ENCODE measurements at regions not wholly inside any gene's neighbourhood (a gene's known extent, or its start where the extent isn't known, plus 50 kb on each side); places are given as distances from the start of the nearest gene placed in this dataset.

- Histone ChIP-seq H3K14ac (ENCODE audit: low read length in 2 of 2) (no peak overlapping the region), H2AK5ac (ENCODE audit: low read length, severe bottlenecking) (no peak overlapping the region), H3K23ac (ENCODE audit: low read length in 2 of 2) (no peak overlapping the region), H2AFZ (ENCODE audit: low read depth, low read length) (no peak overlapping the region), H4K91ac (ENCODE audit: low read length) (no peak overlapping the region), H3K4ac (ENCODE audit: low read depth in 1 of 2, low read length in 2 of 2) (no peak overlapping the region), H3K4me2 (ENCODE audit: low read length, poor library complexity, severe bottlenecking) (no peak overlapping the region), H3K9me3 (ENCODE audit: control insufficient read depth, low read length) (peaks cover 19% of the 10 kb centered on the region), H3K9ac (ENCODE audit: low read length) (no peak overlapping the region), H3K18ac (ENCODE audit: low read depth in 1 of 2, low read length in 2 of 2) (no peak overlapping the region), H2BK12ac (ENCODE audit: low read length in 2 of 2) (no peak overlapping the region), H3K27me3 (ENCODE audit: control insufficient read depth in 1 of 2, insufficient read depth in 1 of 2, low read length in 2 of 2) (no peaks in the 10 kb centered on the region), H4K8ac (ENCODE audit: low read length) (no peak overlapping the region), H3K36me3 (ENCODE audit: control insufficient read depth in 1 of 2, insufficient read depth in 2 of 2, low read depth in 1 of 2, low read length in 2 of 2) (no peaks in the 10 kb centered on the region), H2BK120ac (ENCODE audit: low read depth, low read length) (no peak overlapping the region), H3K4me1 (ENCODE audit: control insufficient read depth, insufficient read depth, low read depth, low read length) (no peaks in the 10 kb centered on the region), H3K79me1 (replicated peaks; ENCODE audit: low read length, poor library complexity, severe bottlenecking) (no peaks in the 10 kb centered on the region), H2BK5ac (ENCODE audit: low read depth, low read length, poor library complexity, severe bottlenecking) (no peak overlapping the region), H3K27ac (ENCODE audit: low read length, poor library complexity, severe bottlenecking) (no peak overlapping the region), H3K4me3 (ENCODE audit: insufficient read depth in 1 of 2, low read depth in 1 of 2, low read length in 2 of 2) (no peak overlapping the region), H2BK15ac (ENCODE audit: low read depth, poor library complexity, severe bottlenecking) (no peak overlapping the region)
- DNase-seq = no peak
- WGBS = no CpG with 5 or more reads among the region's 2 CpGs
Observed at GRCh38 chr9:103707181-103707580, 386.9 kb upstream of the SMC2 start.

- H3K14ac ChIP-seq (ENCODE audit: low read length in 2 of 2) = no peak overlapping the region
- no peak overlapping the region for H3K27ac ChIP-seq (ENCODE audit: low read length, poor library complexity, severe bottlenecking)
- no peak overlapping the region for H3K4me3 ChIP-seq (ENCODE audit: insufficient read depth in 1 of 2, low read depth in 1 of 2, low read length in 2 of 2)
- H3K27me3 ChIP-seq (ENCODE audit: control insufficient read depth in 1 of 2, insufficient read depth in 1 of 2, low read length in 2 of 2) = no peaks in the 10 kb centered on the region
- peaks cover 27% of the 10 kb centered on the region for H3K9me3 ChIP-seq (ENCODE audit: control insufficient read depth, low read length)
- H3K4me2 ChIP-seq (ENCODE audit: low read length, poor library complexity, severe bottlenecking) = no peak overlapping the region
- no peak overlapping the region for H4K8ac ChIP-seq (ENCODE audit: low read length)
- H4K91ac ChIP-seq (ENCODE audit: low read length) = no peak overlapping the region
- H2BK12ac ChIP-seq (ENCODE audit: low read length in 2 of 2) = no peak overlapping the region
- no peak overlapping the region for H3K18ac ChIP-seq (ENCODE audit: low read depth in 1 of 2, low read length in 2 of 2)
- H2AFZ ChIP-seq (ENCODE audit: low read depth, low read length) = no peak overlapping the region
- no peak overlapping the region for H2BK120ac ChIP-seq (ENCODE audit: low read depth, low read length)
- H3K36me3 ChIP-seq (ENCODE audit: control insufficient read depth in 1 of 2, insufficient read depth in 2 of 2, low read depth in 1 of 2, low read length in 2 of 2) = no peaks in the 10 kb centered on the region
- no peaks in the 10 kb centered on the region for H3K4me1 ChIP-seq (ENCODE audit: control insufficient read depth, insufficient read depth, low read depth, low read length)
- H3K23ac ChIP-seq (ENCODE audit: low read length in 2 of 2) = no peak overlapping the region
- H3K4ac ChIP-seq (ENCODE audit: low read depth in 1 of 2, low read length in 2 of 2) = no peak overlapping the region
- no peak overlapping the region for H3K9ac ChIP-seq (ENCODE audit: low read length)
- no peak overlapping the region for H2AK5ac ChIP-seq (ENCODE audit: low read length, severe bottlenecking)
- H2BK15ac ChIP-seq (ENCODE audit: low read depth, poor library complexity, severe bottlenecking) = no peak overlapping the region
- no peak overlapping the region for H2BK5ac ChIP-seq (ENCODE audit: low read depth, low read length, poor library complexity, severe bottlenecking)
- DNase-seq = no peak
- no peaks in the 10 kb centered on the region for H3K79me1 ChIP-seq (replicated peaks; ENCODE audit: low read length, poor library complexity, severe bottlenecking)
Observed at GRCh38 chr9:103709366-103709765, 384.7 kb upstream of the SMC2 start.

DNA sequence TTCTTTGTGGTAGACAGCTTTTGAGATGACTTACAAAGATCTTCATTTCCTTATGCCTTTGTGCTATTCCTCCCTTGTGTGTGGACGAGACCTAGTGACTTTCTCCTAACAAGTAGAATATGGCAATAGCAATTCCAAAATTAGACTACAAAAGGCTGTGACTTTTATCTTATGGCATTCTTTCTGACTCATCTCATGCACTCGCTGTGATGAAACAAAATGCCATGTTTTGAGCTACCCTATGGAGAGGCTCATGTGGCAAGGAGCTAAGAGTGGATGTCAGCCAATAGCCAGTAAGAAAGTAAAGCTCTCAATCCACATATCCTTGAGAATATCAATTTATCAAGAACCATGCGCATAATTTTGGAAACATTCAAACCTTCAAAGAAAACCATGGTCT lies 380.5 kb upstream of the SMC2 start:
- Histone ChIP-seq H3K23ac (ENCODE audit: low read length in 2 of 2) (no peak overlapping the region), H3K18ac (ENCODE audit: low read depth in 1 of 2, low read length in 2 of 2) (no peak overlapping the region), H3K27me3 (ENCODE audit: control insufficient read depth in 1 of 2, insufficient read depth in 1 of 2, low read length in 2 of 2) (no peaks in the 10 kb centered on the region), H2AFZ (ENCODE audit: low read depth, low read length) (no peak overlapping the region), H4K91ac (ENCODE audit: low read length) (no peak overlapping the region), H2BK120ac (ENCODE audit: low read depth, low read length) (no peak overlapping the region), H2BK12ac (ENCODE audit: low read length in 2 of 2) (no peak overlapping the region), H3K4ac (ENCODE audit: low read depth in 1 of 2, low read length in 2 of 2) (no peak overlapping the region), H2BK5ac (ENCODE audit: low read depth, low read length, poor library complexity, severe bottlenecking) (no peak overlapping the region), H2AK5ac (ENCODE audit: low read length, severe bottlenecking) (no peak overlapping the region), H3K4me1 (ENCODE audit: control insufficient read depth, insufficient read depth, low read depth, low read length) (no peaks in the 10 kb centered on the region), H3K4me3 (ENCODE audit: insufficient read depth in 1 of 2, low read depth in 1 of 2, low read length in 2 of 2) (no peak overlapping the region), H2BK15ac (ENCODE audit: low read depth, poor library complexity, severe bottlenecking) (no peak overlapping the region), H3K79me1 (replicated peaks; ENCODE audit: low read length, poor library complexity, severe bottlenecking) (no peaks in the 10 kb centered on the region), H3K9me3 (ENCODE audit: control insufficient read depth, low read length) (peaks cover 23% of the 10 kb centered on the region), H3K36me3 (ENCODE audit: control insufficient read depth in 1 of 2, insufficient read depth in 2 of 2, low read depth in 1 of 2, low read length in 2 of 2) (no peaks in the 10 kb centered on the region), H3K27ac (ENCODE audit: low read length, poor library complexity, severe bottlenecking) (no peak overlapping the region), H4K8ac (ENCODE audit: low read length) (no peak overlapping the region), H3K9ac (ENCODE audit: low read length) (no peak overlapping the region), H3K4me2 (ENCODE audit: low read length, poor library complexity, severe bottlenecking) (no peak overlapping the region), H3K14ac (ENCODE audit: low read length in 2 of 2) (no peak overlapping the region)
- 65% methylated on average over 3 of the region's 3 CpGs for WGBS
- DNase-seq = no peak

DNA sequence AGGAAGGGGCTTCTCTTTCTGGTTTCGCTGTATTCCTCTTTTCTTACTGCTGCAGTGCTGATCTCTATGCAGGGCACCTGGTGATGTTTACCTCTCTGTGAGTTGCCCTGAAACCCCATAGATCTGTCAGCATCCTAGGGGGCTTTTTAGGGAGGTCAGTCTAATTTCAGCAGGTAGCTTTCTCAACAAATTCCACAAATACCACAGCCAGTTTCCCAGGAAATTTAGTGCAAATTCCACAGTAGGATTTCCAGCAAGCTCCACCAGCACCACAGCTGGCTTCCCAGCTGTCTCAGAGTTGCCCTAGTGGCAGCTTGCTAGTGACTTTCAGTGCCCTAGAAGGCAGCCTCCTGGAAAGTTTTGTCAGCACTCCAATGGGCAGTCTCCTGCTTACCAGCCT lies 379.1 kb upstream of the SMC2 start:
- no peak overlapping the region for H3K27ac ChIP-seq (ENCODE audit: low read length, poor library complexity, severe bottlenecking)
- no peak overlapping the region for H2BK12ac ChIP-seq (ENCODE audit: low read length in 2 of 2)
- no peak overlapping the region for H4K8ac ChIP-seq (ENCODE audit: low read length)
- no peaks in the 10 kb centered on the region for H3K27me3 ChIP-seq (ENCODE audit: control insufficient read depth in 1 of 2, insufficient read depth in 1 of 2, low read length in 2 of 2)
- no peak overlapping the region for H2BK5ac ChIP-seq (ENCODE audit: low read depth, low read length, poor library complexity, severe bottlenecking)
- H3K4ac ChIP-seq (ENCODE audit: low read depth in 1 of 2, low read length in 2 of 2) = no peak overlapping the region
- H3K4me1 ChIP-seq (ENCODE audit: control insufficient read depth, insufficient read depth, low read depth, low read length) = no peaks in the 10 kb centered on the region
- no peaks in the 10 kb centered on the region for H3K79me1 ChIP-seq (replicated peaks; ENCODE audit: low read length, poor library complexity, severe bottlenecking)
- 63% methylated on average over 1 of the region's 1 CpG for WGBS
- H3K23ac ChIP-seq (ENCODE audit: low read length in 2 of 2) = no peak overlapping the region
- no peak overlapping the region for H3K4me3 ChIP-seq (ENCODE audit: insufficient read depth in 1 of 2, low read depth in 1 of 2, low read length in 2 of 2)
- no peak overlapping the region for H3K9ac ChIP-seq (ENCODE audit: low read length)
- H2BK120ac ChIP-seq (ENCODE audit: low read depth, low read length) = no peak overlapping the region
- H2BK15ac ChIP-seq (ENCODE audit: low read depth, poor library complexity, severe bottlenecking) = no peak overlapping the region
- H4K91ac ChIP-seq (ENCODE audit: low read length) = no peak overlapping the region
- H2AFZ ChIP-seq (ENCODE audit: low read depth, low read length) = no peak overlapping the region
- H3K4me2 ChIP-seq (ENCODE audit: low read length, poor library complexity, severe bottlenecking) = no peak overlapping the region
- no peaks in the 10 kb centered on the region for H3K36me3 ChIP-seq (ENCODE audit: control insufficient read depth in 1 of 2, insufficient read depth in 2 of 2, low read depth in 1 of 2, low read length in 2 of 2)
- H3K9me3 ChIP-seq (ENCODE audit: control insufficient read depth, low read length) = peaks cover 23% of the 10 kb centered on the region
- no peak overlapping the region for H2AK5ac ChIP-seq (ENCODE audit: low read length, severe bottlenecking)
- no peak for DNase-seq
- no peak overlapping the region for H3K14ac ChIP-seq (ENCODE audit: low read length in 2 of 2)
- H3K18ac ChIP-seq (ENCODE audit: low read depth in 1 of 2, low read length in 2 of 2) = no peak overlapping the region
